ENCODE measurements at regions not wholly inside any gene's neighbourhood (a gene's known extent, or its start where the extent isn't known, plus 50 kb on each side); places are given as distances from the start of the nearest gene placed in this dataset.

DNA sequence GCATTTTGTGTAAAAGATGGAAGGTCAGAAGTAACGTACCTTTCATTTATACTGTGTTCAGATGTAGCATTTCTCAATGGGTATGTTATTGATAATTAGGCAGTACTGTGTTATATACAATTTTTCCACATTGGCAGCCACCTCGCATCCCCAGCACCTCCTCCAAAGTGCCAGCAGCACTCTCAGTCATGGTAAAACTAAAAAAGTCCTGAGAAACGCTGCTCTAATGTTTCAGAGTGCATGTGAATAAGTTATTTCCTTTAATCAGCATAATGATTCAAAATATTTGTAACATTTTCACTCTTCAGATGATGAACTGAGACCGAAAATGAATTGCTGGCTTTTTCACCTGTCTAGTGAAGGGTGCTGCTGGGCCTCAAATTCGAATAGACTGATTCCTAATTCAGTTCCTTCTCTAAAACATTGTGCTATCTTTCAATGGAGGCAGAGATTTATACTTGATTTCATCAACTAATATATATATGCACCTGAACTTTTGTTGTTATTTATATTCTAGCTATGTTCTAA lies 79.9 kb upstream of the ANKRD55 start:
- Histone ChIP-seq H3K9ac (ENCODE audit: low read length) (no peak overlapping the region), H3K9me2 (ENCODE audit: insufficient read depth, low read length) (no peaks in the 10 kb centered on the region), H3K27ac (ENCODE audit: low read length) (no peak overlapping the region), H3K9me3 (ENCODE audit: low read length) (no peaks in the 10 kb centered on the region), H3K79me2 (replicated peaks; ENCODE audit: insufficient read depth, low read length) (no peaks in the 10 kb centered on the region), H3K4me2 (ENCODE audit: low read length) (no peak overlapping the region), H3F3A (ENCODE audit: insufficient read depth, low read length, poor library complexity, severe bottlenecking) (no peaks in the 10 kb centered on the region), H4K20me1 (ENCODE audit: insufficient read depth) (no peaks in the 10 kb centered on the region), H3K36me3 (ENCODE audit: insufficient read depth, low read length) (no peaks in the 10 kb centered on the region), H3K4me3 (ENCODE audit: low read length) (no peak overlapping the region), H2AFZ (ENCODE audit: low read depth, low read length) (no peak overlapping the region), H3K27me3 (ENCODE audit: insufficient read depth, low read depth, low read length) (no peaks in the 10 kb centered on the region)
- TF ChIP-seq REST (IDR thresholded peaks at IDR 0.05; ENCODE audit: borderline replicate concordance) (no peak), SMC3 (conservative IDR thresholded peaks at IDR 0.05; ENCODE audit: poor library complexity) (no peak), TAF1 (IDR thresholded peaks at IDR 0.05; ENCODE audit: low read depth) (no peak), EZH2 (IDR thresholded peaks at IDR 0.05; ENCODE audit: borderline replicate concordance, insufficient read depth, low read length, poor library complexity, severe bottlenecking) (no peak), RAD21 (conservative IDR thresholded peaks at IDR 0.05) (no peak), MXI1 (conservative IDR thresholded peaks at IDR 0.05; ENCODE audit: poor library complexity, severe bottlenecking) (no peak), POLR2AphosphoS5 (IDR thresholded peaks at IDR 0.05) (no peak), EP300 (conservative IDR thresholded peaks at IDR 0.05; ENCODE audit: poor library complexity, severe bottlenecking) (no peak)
- TF ChIP-seq, protein P1, sequence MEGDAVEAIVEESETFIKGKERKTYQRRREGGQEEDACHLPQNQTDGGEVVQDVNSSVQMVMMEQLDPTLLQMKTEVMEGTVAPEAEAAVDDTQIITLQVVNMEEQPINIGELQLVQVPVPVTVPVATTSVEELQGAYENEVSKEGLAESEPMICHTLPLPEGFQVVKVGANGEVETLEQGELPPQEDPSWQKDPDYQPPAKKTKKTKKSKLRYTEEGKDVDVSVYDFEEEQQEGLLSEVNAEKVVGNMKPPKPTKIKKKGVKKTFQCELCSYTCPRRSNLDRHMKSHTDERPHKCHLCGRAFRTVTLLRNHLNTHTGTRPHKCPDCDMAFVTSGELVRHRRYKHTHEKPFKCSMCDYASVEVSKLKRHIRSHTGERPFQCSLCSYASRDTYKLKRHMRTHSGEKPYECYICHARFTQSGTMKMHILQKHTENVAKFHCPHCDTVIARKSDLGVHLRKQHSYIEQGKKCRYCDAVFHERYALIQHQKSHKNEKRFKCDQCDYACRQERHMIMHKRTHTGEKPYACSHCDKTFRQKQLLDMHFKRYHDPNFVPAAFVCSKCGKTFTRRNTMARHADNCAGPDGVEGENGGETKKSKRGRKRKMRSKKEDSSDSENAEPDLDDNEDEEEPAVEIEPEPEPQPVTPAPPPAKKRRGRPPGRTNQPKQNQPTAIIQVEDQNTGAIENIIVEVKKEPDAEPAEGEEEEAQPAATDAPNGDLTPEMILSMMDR (IDR thresholded peaks at IDR 0.05; ENCODE audit: poor library complexity, severe bottlenecking): no peak

DNA sequence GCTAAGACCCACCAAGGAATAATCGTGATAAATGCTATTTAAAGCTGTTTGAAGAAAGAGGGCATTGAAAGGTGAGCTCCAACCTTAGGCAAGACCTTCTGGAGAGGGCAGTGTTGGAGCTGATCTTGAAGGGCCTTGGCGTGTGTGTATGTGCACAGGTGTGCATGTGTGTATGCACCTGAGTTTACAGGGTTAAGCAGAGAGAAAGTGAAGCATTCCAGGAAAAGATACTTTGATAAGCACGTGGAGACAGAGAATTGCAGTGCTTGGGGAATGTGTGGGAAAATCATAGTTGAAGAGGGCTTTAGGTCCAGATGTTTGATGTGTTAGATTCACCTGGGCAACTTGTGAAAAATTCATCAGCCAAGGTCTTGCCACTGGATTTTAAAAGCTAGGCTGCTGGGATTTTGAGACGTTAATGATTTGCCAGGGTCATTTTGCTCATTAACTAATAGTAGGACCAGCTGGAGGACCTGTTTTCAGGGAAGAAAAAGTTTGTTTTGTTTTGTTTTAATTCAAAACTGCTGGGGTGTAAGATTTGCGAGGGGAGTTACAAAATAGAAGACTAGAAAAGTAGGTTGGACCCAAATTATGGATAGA lies 78.3 kb upstream of the ANKRD55 start:
- TF ChIP-seq REST (IDR thresholded peaks at IDR 0.05; ENCODE audit: borderline replicate concordance) (no peak), RAD21 (conservative IDR thresholded peaks at IDR 0.05) (no peak), POLR2AphosphoS5 (IDR thresholded peaks at IDR 0.05) (no peak), EP300 (conservative IDR thresholded peaks at IDR 0.05; ENCODE audit: poor library complexity, severe bottlenecking) (no peak), MXI1 (conservative IDR thresholded peaks at IDR 0.05; ENCODE audit: poor library complexity, severe bottlenecking) (no peak), SMC3 (conservative IDR thresholded peaks at IDR 0.05; ENCODE audit: poor library complexity) (no peak), TAF1 (IDR thresholded peaks at IDR 0.05; ENCODE audit: low read depth) (no peak), EZH2 (IDR thresholded peaks at IDR 0.05; ENCODE audit: borderline replicate concordance, insufficient read depth, low read length, poor library complexity, severe bottlenecking) (no peak)
- TF ChIP-seq, protein P1 (IDR thresholded peaks at IDR 0.05; ENCODE audit: poor library complexity, severe bottlenecking): no peak
- no peaks in the 10 kb centered on the region for H3K9me3 ChIP-seq (ENCODE audit: low read length)
- no peaks in the 10 kb centered on the region for H3K9me2 ChIP-seq (ENCODE audit: insufficient read depth, low read length)
- no peak overlapping the region for H3K4me2 ChIP-seq (ENCODE audit: low read length)
- no peaks in the 10 kb centered on the region for H3K79me2 ChIP-seq (replicated peaks; ENCODE audit: insufficient read depth, low read length)
- no peaks in the 10 kb centered on the region for H4K20me1 ChIP-seq (ENCODE audit: insufficient read depth)
- H2AFZ ChIP-seq (ENCODE audit: low read depth, low read length): no peak overlapping the region
- H3K27ac ChIP-seq (ENCODE audit: low read length): no peak overlapping the region
- no peaks in the 10 kb centered on the region for H3K36me3 ChIP-seq (ENCODE audit: insufficient read depth, low read length)
- H3K27me3 ChIP-seq (ENCODE audit: insufficient read depth, low read depth, low read length): no peaks in the 10 kb centered on the region
- H3K4me3 ChIP-seq (ENCODE audit: low read length): no peak overlapping the region
- no peaks in the 10 kb centered on the region for H3F3A ChIP-seq (ENCODE audit: insufficient read depth, low read length, poor library complexity, severe bottlenecking)
- no peak overlapping the region for H3K9ac ChIP-seq (ENCODE audit: low read length)
